DOHH2 (cell line): ENCODE measurements at regions not wholly inside any gene's neighbourhood (a gene's known extent, or its start where the extent isn't known, plus 50 kb on each side); places are given as distances from the start of the nearest gene placed in this dataset.

ENCODE experiments used
- EZH2phosphoT487 ChIP-seq: fragments of 200-600 bp; sonication (generic); IDR thresholded peaks from 2 replicates; pipeline ENCODE4 v1.6.1; 2017; ENCODE audit warnings: borderline replicate concordance, mild to moderate bottlenecking, antibody characterized with exemption, low read length, moderate library complexity, mixed read lengths
- TF ChIP-seq, protein P1 (sequence below): fragments of 200-600 bp; sonication (generic); IDR thresholded peaks from one replicate; pipeline ENCODE4 v1.5.1; 2014; ENCODE audit warnings: antibody characterized with exemption, mild to moderate bottlenecking, low read depth, low read length; ENCODE audit not compliant: poor library complexity, severe bottlenecking

DNA sequence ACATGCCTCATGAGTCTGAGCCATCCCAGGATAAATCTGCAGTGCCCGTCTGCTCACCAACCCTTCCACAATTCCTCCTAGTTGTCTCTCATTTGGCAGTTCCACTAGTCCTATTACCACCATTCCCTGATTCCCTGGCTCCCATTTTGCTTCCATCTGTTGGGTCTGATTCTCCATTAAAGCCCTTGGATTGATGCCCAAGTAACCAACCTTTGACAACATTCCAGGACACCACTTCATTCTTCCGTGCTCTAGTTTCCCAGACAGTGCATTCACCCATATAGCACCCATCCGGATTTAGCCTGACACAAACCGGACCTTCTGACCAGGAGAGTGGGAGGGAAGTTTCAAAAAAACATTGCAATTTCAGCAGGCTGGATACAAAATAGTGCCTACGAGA, 189.4 kb upstream of the PALMD start:
- TF ChIP-seq, protein P1, sequence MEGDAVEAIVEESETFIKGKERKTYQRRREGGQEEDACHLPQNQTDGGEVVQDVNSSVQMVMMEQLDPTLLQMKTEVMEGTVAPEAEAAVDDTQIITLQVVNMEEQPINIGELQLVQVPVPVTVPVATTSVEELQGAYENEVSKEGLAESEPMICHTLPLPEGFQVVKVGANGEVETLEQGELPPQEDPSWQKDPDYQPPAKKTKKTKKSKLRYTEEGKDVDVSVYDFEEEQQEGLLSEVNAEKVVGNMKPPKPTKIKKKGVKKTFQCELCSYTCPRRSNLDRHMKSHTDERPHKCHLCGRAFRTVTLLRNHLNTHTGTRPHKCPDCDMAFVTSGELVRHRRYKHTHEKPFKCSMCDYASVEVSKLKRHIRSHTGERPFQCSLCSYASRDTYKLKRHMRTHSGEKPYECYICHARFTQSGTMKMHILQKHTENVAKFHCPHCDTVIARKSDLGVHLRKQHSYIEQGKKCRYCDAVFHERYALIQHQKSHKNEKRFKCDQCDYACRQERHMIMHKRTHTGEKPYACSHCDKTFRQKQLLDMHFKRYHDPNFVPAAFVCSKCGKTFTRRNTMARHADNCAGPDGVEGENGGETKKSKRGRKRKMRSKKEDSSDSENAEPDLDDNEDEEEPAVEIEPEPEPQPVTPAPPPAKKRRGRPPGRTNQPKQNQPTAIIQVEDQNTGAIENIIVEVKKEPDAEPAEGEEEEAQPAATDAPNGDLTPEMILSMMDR = no peak
- TF ChIP-seq EZH2phosphoT487 = no peak
